GM18498 (cell line): ENCODE measurements at regions not wholly inside any gene's neighbourhood (a gene's known extent, or its start where the extent isn't known, plus 50 kb on each side); places are given as distances from the start of the nearest gene placed in this dataset.
"Not testable (repeated sequence)": the region's sequence is repeated elsewhere in the genome, so short reads cannot be mapped to it uniquely, and the experiment has no call there.

Experiments
- ATAC-seq: cut with Tn5 transposase; IDR thresholded peaks from one replicate; pipeline ENCODE4 v1.9.1; 2021; ENCODE audit warnings: mild to moderate bottlenecking, moderate library complexity; ENCODE audit not compliant: unreplicated experiment

DNA sequence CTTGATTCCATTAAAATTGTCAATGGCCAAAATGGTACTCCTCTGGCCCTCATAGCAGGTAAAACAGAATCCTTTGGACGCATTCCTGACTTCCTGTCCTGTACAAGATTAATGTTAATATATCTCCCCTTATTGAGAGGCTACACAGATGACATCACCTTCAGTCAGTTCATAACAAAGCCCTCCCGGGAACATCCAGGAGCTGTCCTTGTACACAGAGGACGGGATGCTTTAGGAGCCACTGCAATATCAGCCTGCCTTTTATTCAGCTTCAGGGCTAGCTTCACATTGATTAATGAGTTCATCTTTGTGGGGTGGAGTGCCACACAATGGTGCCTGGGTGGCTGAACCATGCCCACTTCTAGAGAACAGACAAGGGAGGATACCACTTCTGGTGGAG is 235.1 kb downstream of the NRIP1 start:
- no peak for ATAC-seq

DNA sequence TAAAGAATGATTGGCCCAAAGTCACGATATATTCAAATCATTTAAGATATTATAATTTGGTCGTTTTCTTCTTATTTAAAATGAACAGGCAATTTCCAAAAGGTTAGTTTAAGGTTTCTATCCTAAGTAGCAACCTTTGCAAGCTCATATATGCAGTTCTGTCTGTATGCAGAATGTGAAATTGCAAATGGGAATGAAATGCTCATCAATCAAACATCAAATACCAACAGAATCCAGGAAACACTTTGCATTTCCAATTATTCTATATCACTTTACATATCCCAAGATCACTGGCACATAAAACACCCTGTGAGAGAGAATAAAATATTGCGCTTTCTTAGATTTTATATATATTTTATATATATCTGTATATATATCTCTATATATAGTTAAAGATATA is 237.3 kb downstream of the NRIP1 start:
- no peak for ATAC-seq

DNA sequence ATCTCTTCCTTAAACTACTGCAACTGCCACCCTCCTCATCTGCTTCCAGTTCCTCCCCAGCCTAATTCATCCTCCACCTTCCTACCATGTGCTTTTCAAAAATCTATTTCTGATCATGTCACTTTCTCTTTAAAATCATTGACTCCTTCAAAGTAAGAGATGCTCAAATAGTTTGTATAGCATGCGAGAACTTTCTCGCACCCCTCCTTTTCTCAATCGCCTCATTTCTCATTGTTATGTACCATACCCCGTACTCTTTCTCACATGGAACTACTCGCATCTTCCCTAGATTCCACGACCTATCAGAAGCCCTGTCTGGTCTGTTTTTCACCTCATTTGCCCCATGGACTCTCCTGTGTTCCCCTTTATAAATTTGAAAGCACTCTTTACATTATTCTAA is 238.2 kb downstream of the NRIP1 start:
- ATAC-seq, result peak; percentile 51

DNA sequence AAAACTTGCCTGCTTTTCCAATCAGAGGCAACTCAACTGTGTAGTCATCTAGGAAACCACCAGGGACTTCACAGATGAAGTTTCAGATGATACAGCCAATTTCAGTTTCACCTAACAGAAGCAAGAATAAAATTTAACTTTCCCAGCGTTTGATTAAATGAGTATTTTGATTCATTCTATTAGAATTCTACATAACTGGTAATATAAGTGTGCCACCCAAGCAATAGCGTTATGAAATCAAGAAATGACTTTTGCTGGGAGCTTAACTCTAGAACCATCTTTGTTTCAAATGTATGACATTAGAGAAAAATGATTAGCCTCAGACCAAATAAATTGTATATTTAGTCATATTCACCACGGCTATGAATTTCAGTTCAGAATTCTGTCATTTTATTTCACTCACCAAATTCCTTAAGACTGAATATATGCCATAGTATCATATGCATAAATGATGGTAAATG is 239.3 kb downstream of the NRIP1 start:
- peak; percentile 69 for ATAC-seq

DNA sequence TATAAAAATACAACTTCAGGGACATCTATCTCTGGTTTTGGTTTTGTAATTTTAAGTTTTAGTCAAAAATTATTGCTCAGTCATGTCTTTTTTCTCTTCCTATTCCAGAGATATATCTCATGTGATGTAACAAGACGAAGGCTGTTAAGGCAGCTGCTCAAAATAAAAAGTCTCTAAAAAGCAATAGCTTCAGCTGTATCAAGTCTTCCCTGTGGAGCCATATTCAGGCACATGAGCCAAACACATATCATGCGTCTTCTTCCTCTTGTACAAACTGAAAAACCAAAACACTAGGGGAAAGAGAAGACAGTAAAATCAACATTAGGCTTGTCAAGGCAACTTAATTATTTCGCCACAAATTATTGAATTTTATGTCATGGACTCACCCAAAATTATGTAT is 240.7 kb downstream of the NRIP1 start:
- no peak for ATAC-seq

DNA sequence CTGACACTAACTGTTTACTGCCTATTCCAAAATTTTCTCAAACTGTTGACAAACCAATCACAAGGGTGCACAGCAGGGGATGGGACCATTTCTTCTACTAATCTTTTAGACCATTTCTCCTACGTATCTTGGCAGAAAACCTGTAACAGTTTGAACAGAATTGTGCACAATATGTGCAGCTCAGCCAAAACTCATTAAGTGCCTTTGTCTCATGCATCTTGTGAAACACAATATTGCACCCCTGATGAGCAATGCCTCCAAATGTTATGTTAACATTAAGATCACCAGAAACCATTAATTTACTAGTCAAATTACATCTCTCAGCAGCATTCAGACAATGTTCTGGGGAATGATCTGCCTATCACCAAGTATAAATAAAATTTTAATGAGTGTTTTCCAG is 247.5 kb downstream of the NRIP1 start:
- no peak for ATAC-seq

DNA sequence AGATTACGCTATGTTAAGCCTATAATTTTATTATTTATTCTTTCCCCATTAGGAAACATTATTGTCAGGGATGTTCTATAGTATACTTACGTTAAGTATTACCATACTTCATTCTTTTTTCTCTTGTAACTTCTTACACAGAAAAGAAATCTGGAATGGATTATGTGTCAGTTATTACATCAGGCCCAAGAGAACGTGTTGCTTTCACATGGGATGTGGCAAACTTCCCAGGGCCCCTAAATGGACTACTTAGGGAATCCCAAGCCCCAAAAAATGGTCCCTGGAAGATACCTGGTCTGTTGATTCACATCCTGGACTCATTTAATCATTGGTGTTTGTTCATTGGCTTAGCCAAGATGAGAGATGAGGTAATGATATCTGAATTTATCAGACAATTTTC is 249.8 kb downstream of the NRIP1 start:
- no peak for ATAC-seq

DNA sequence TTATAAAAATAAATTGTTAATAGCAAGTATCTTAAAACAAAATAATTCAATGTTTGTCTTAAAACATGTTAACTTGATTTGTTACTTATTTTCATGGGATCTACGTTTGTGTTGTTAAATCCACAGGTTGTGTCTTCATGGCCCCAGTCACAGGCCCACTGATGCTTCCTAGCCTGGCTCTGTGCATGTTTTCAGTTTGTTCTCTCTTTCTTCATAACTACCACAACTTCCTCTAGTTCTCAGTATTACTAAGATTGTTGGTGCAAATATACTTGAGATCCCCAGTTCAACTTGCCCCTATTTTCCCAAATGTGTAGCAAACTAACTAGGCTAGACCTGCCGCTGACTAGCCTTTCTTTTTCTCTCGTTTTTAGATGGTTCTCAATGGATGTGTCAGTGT is 250.5 kb downstream of the NRIP1 start:
- no peak for ATAC-seq

DNA sequence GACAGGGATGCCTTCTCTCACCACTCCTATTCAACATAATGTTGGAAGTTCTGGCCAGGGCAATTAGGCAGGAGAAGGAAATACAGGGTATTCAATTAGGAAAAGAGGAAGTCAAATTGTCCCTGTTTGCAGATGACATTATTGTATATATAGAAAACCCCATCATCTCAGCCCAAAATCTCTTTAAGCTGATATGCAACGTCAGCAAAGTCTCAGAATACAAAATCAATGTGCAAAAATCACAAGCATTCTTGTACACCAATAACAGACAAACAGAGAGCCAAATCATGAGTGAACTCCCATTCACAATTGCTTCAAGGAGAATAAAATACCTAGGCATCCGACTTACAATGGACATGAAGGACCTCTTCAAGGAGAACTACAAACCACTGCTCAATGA is 258.1 kb upstream of the SAMSN1 start:
- not testable (repeated sequence) for ATAC-seq

DNA sequence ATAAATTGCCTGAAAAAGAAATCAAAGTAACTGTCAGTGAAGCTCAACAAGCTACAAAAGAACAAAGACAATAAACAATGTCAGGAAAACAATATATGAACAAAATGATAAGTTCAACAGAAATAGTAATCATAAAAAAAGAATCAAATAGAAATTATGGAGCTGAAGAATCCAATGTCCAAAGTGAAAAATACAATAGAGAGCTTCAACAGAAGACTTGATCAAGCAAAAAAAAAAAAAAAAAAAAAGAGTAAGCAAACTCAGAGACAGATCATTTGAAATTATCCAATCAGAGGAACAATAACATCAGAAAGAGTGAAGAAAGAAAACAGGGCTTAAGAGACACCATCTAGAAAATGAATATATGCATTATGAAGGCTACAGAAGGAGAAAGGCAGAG is 251.4 kb upstream of the SAMSN1 start:
- no peak for ATAC-seq

DNA sequence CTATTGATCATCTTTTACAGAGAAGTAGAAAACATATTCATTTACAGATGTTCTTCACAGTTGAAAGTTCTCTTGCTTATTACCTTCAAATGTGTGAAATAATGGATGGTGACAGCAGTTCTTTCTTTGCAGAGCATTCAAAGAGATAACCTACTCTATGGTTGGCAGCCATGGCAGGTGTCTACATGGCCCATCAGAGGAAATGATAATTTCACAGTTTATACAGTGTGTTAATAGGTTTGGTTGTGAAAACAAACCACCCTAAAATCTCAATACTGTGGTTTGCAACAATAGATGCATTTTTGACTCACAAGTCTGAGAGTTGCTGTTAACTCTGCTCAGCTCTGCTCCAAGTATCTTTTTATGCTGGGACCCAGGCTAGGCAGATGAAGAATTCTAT is 241.2 kb upstream of the SAMSN1 start:
- ATAC-seq, result no peak

DNA sequence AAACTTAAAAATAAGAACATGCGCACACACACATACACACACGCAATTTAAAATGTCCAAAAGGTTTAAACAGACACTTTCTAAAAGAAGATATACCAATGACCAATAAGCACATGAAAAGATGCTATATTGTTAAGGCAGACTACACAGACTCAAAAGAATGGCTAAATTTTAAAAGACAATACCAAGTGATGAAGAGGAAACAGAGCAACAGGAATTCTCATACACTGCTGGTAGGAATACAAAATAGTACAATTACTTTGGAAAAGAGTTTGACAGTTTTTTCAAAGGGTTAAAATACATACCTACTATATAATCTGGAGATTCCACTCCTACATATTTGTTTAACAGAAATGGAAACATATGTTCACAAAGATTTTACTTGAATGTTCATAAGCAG is 239.6 kb upstream of the SAMSN1 start:
- no peak for ATAC-seq

DNA sequence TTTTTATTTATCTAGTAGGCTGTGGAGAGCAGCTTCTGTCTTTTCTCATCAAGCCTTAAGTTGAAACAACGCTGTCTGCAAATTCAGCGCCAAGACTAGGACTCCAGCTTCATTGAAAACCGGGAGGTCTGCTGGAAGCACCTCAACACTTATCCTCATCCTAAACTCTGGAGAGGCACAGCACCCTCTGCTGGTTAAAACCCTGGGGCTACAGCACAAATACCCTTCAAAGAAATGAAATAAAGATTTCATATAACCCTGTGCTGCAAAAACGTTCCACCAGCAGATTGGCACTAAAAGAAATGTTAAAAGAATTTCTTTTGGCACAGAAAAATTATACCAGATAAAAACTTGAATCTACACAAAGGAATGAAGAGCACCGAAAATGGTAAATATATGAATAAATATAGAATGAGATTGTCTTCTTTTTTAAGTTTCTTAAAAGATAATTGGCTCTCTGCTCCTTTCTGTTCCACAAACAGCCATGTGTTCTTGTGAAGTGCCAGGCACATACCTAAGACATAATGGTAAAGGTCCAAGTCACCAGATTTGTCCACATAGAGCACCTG is 227.7 kb upstream of the SAMSN1 start:
- no peak for ATAC-seq

DNA sequence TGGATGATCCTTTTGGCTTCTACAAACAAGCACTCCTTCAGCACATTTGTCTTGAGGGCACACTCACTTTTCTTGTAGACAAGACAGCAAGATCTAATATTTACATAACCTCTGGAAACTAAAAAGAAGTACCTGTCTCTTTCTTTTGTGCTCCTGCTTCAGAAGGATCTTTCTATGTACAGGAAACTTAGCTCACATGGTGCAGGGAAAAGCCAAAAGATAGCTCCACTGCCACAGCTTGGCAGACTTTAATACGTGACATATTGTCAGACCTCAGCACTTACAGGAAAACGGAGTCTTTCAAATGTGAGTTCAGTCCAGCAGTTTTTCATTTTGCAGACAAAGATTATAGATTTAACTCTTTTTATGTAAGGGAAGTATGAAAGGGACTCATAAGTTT is 225.5 kb upstream of the SAMSN1 start:
- ATAC-seq, result no peak

DNA sequence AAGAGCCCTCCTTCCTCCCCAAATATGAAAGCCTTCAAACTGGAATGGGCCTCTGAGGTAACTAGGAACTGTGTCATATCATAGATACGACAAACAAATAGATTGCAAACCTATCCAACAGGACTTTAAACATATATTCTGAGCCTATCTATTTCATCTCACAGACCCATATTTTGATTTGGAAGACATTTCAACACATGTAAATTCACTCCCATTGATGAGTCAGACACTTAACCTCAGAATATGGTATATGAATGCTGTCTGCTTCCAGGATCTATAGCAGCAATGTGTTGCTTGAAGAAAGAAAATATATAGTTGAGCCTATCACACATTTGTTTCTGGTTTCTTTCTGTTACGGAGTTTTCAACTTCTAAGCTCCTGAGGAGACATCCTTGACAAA is 221.9 kb upstream of the SAMSN1 start:
- no peak for ATAC-seq

DNA sequence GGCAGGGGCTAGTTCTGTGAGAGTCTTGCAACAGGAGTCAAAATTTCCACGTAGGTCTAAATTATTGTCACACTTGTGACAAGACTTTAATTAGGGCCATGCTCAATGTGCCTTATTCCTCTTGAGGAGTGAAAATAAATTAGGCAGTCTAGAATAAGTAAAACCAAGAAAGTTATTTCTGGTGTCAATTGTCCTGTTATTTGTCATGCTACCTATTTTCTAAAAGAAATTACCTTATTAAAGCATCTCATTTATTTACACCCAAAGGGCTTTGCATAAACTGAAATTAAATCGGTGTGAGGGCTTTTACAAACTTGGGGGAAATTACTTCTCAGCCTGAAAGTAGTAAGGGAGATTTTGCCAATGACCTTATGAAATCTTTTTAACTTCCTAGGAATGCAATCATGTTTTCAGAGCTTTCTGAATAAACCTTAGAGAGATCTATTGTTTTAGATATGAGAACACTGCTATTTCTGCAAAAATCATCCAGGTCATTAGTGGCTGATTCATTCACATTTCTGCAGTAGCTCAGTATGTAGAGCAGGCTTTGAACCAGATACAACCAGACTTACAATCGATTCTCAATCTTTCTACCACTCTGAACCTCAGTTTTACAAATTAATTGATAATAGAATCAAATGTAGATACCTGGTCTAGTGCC is 221.2 kb upstream of the SAMSN1 start:
- no peak for ATAC-seq

DNA sequence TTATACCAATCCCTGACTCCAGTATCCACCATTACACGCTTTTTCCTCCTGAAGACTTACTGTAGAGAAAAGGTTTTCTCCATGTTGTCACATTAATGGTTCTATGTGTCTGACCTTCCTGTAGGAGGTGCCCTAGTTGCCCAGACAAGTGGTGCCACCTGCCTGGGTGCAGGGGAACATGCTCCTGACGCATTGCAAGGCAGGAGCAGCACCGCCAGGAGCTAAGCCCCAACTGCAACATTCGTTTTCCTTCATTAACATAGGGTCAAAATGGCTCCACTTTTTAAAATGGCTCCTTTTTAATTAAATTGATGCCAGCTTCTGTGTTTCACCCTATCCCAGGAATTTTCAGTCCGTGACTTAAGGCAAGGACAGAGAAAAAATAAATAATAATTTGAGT is 220.1 kb upstream of the SAMSN1 start:
- ATAC-seq, result no peak

DNA sequence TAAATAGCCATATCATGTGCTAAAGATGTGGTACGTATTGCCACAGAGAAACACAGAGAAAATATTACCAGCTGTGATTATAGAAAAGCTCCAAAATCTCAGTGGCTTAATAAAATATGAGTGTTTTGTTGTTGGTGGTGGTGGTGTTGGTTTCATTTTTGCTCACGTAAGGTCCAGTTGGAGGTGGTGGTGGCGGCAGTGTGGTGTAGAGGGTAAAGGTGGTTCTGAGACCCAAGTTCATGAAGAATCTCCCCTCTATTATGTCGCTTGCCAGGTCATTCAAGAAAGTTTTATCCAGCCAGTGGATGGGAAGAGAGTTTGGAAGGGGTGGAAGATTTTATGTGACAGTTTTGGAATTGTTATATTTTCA is 217.6 kb upstream of the SAMSN1 start:
- peak; percentile 41 for ATAC-seq

DNA sequence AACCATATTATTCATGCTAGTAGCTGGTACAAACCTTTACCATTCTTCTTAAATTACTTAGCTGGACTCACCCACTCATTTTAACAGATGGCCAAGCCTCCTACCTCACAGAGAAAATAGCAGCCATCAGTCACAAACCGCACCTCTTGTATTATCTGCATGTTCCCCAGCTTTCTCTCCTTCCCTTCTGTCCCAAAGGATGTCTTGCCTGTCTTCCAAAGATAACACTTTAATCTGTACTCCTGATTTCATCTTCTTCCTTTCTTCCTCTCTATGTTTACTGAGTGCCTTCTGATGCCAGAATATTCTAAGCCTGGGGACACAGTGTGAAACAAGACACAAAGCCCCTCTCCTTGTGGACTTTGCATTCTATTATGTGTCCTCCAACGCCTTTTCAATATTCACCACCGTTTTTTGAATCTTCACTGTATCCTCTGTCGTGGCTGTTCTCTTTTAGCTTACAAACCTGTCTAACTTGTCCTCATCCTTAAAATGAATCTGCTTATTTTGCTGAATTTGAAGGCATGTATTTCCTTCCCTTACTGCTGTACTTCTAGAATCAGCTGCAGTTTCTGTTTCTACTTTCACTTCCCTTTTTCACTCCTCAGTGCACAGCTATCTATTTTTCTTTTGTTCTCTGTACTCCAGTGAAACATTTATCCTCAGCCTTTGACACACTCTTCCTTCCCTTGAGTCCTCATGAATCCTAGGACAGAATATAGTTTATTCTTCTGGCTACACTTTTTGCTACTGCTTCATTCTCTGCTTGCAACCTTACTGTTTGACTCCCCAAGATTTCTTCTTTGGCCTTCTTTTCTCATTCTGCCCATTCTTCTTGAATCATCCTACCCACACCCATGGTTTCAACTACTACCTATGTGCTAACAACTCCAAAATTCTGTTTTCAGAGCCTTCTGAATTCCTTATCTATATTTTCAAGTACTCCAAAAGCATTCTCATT is 216.9 kb upstream of the SAMSN1 start:
- ATAC-seq, result peak; percentile 96

DNA sequence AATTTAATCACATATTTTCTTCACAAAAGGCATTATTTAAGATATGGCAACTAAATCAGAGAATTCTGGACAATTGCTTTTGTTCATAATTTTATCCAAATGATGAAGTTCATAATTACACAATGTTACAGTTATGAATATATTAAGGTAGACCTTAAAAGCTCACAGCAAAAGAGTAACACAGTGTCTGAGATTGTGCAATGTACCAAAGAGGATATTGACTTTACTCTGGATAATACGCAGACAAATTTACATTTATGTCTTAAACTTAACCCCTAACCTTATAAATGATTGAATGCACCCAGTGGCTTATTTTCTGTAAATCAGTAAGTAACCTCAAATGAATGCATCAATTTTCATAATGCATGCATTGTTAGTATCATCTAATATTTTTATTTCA is 216.2 kb upstream of the SAMSN1 start:
- ATAC-seq, result no peak

DNA sequence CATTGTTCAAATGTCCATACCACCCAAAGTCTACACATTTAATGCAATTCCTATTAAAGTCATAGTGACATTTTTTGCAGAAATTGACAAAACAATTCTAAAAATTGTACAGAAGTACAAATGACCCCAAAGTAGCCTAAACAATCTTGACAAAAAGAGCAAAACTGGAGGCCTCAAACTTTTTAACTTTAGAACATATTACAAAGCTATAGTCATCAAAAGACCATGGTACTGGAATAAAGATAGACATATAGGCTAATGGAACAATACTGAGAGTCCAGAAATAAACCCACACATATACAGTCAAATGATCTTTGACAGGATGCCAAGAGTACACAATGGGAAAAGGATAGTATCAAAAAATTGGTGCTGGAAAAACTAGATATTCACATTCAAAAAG is 213.2 kb upstream of the SAMSN1 start:
- ATAC-seq, result no peak

DNA sequence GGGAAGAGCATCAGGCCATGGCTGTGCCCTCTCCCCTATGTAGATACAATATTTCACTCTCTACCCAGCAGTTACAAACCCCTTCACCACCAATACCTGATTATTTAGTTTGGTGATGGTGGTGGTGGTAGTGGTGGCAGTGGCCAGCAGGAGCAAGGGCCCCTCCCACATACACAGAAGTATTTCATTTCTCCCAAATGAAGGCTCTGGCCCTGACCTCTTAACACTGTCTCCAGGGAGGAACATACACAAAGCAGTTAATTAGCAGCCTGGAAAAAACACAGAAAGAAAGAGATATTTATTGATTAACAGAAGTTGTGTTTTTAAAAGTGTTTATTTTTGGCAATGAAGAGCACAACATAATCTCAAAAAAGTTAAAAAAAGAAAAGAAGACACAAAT is 212.7 kb upstream of the SAMSN1 start:
- ATAC-seq, result no peak
